GM23338 (cell line): ENCODE measurements at regions not wholly inside any gene's neighbourhood (a gene's known extent, or its start where the extent isn't known, plus 50 kb on each side); places are given as distances from the start of the nearest gene placed in this dataset.

ENCODE experiments used
- ATAC-seq: fragments of 200-7000 bp; cut with Tn5 transposase; 3 replicates; pipeline ENCODE4 v1.9.1; 2020
- DNase-seq: peaks from one replicate; pipeline ENCODE4 v3.0.0-alpha.2; 2015; ENCODE audit warnings: low spot score
- H2AFZ ChIP-seq: fragments of 200-600 bp; sonication (generic); 2 replicates; pipeline ENCODE4 v1.8.0; 2016; ENCODE audit warnings: antibody characterized with exemption, mild to moderate bottlenecking, moderate library complexity
- H3F3A ChIP-seq: fragments of 200-600 bp; sonication (generic); replicated peaks from 2 replicates; pipeline ENCODE4 v1.8.0; 2017; ENCODE audit warnings: antibody characterized with exemption, mixed run types, low read depth
- H3K27ac ChIP-seq: fragments of 200-600 bp; sonication (generic); 2 replicates; pipeline ENCODE4 v1.6.1; 2016; ENCODE audit warnings: low read depth
- H3K27me3 ChIP-seq: fragments of 200-600 bp; sonication (generic); 2 replicates; pipeline ENCODE4 v1.8.0; 2016; ENCODE audit warnings: mild to moderate bottlenecking, mixed run types, moderate library complexity; ENCODE audit not compliant: insufficient read depth
- H3K36me3 ChIP-seq: fragments of 200-600 bp; sonication (generic); 2 replicates; pipeline ENCODE4 v1.8.0; 2016; ENCODE audit warnings: mild to moderate bottlenecking; ENCODE audit not compliant: insufficient read depth
- H3K4me1 ChIP-seq: fragments of 200-600 bp; sonication (generic); 2 replicates; pipeline ENCODE4 v1.8.0; 2016; ENCODE audit warnings: mild to moderate bottlenecking, moderate library complexity; ENCODE audit not compliant: insufficient read depth
- H3K4me2 ChIP-seq: fragments of 200-600 bp; sonication (generic); 2 replicates; pipeline ENCODE4 v1.7.1; 2017; ENCODE audit warnings: mixed run types
- H3K4me3 ChIP-seq: fragments of 200-600 bp; sonication (generic); 2 replicates; pipeline ENCODE4 v1.6.1; 2016; ENCODE audit warnings: mixed run types
- H3K79me2 ChIP-seq: fragments of 200-600 bp; sonication (generic); replicated peaks from 2 replicates; pipeline ENCODE4 v1.8.0; 2017; ENCODE audit warnings: mild to moderate bottlenecking; ENCODE audit not compliant: insufficient read depth
- H3K9me2 ChIP-seq: fragments of 200-600 bp; sonication (generic); 2 replicates; pipeline ENCODE4 v1.8.0; 2017; ENCODE audit not compliant: insufficient read depth
- H4K20me1 ChIP-seq: fragments of 200-600 bp; sonication (generic); replicated peaks from 2 replicates; pipeline ENCODE4 v1.8.0; 2017; ENCODE audit warnings: mild to moderate bottlenecking; ENCODE audit not compliant: insufficient read depth
- H3K27ac Mint-ChIP-seq: 2 replicates; pipeline ENCODE4 v1.8.0; 2020; ENCODE audit warnings: inconsistent platforms, mild to moderate bottlenecking, moderate library complexity, mixed read lengths
- H3K27me3 Mint-ChIP-seq: 3 replicates; pipeline ENCODE4 v1.8.0; 2022; ENCODE audit warnings: low read depth, mild to moderate bottlenecking, moderate library complexity, mixed read lengths, inconsistent platforms; ENCODE audit not compliant: insufficient read depth, poor library complexity
- H3K36me3 Mint-ChIP-seq: 3 replicates; pipeline ENCODE4 v1.8.0; 2021; ENCODE audit warnings: low read depth, mild to moderate bottlenecking, inconsistent platforms, moderate library complexity, mixed read lengths
- H3K4me1 Mint-ChIP-seq: 3 replicates; pipeline ENCODE4 v1.8.0; 2020; ENCODE audit warnings: mild to moderate bottlenecking, inconsistent platforms, mixed read lengths
- H3K4me3 Mint-ChIP-seq: 3 replicates; pipeline ENCODE4 v1.8.0; 2021; ENCODE audit warnings: moderate library complexity, mild to moderate bottlenecking, inconsistent platforms, mixed read lengths
- H3K9me3 Mint-ChIP-seq: 3 replicates; pipeline ENCODE4 v1.8.0; 2020; ENCODE audit warnings: moderate library complexity, mild to moderate bottlenecking, inconsistent platforms, mixed read lengths
- CREB1 ChIP-seq: fragments of 250-450 bp; sonication (Bioruptor Pico); IDR thresholded peaks from 2 replicates; pipeline ENCODE4 v1.5.0; 2020; ENCODE audit warnings: low read depth, mild to moderate bottlenecking, moderate library complexity
- EZH2 ChIP-seq: fragments of 200-600 bp; sonication (generic); IDR thresholded peaks from one replicate; pipeline ENCODE4 v1.8.0; 2017; ENCODE audit warnings: antibody characterized with exemption, mild to moderate bottlenecking, low read depth; ENCODE audit not compliant: unreplicated experiment
- EZH2phosphoT487 ChIP-seq: fragments of 200-600 bp; sonication (generic); IDR thresholded peaks from one replicate; pipeline ENCODE4 v1.8.1; 2018; ENCODE audit warnings: antibody characterized with exemption; ENCODE audit not compliant: unreplicated experiment
- JUNB ChIP-seq: IDR thresholded peaks from one replicate; pipeline ENCODE4 v1.6.1; 2016; ENCODE audit warnings: antibody characterized with exemption; ENCODE audit not compliant: unreplicated experiment
- NANOG ChIP-seq: IDR thresholded peaks from 2 replicates; pipeline ENCODE4 v1.6.1; 2016; ENCODE audit warnings: antibody characterized with exemption, borderline replicate concordance
- POLR2AphosphoS5 ChIP-seq: IDR thresholded peaks from 2 replicates; pipeline ENCODE4 v1.6.1; 2016; ENCODE audit warnings: antibody characterized with exemption, low read depth
- STAT1 ChIP-seq: IDR thresholded peaks from one replicate; pipeline ENCODE4 v1.6.1; 2016; ENCODE audit warnings: antibody characterized with exemption; ENCODE audit not compliant: unreplicated experiment
- ZNF114 ChIP-seq: fragments of 250-450 bp; sonication (Bioruptor Pico); IDR thresholded peaks from 2 replicates; pipeline ENCODE4 v1.5.0; 2020; ENCODE audit warnings: mild to moderate bottlenecking, moderate library complexity
- ZNF331 ChIP-seq: fragments of 250-450 bp; sonication (Bioruptor Pico); IDR thresholded peaks from 2 replicates; pipeline ENCODE4 v1.5.0; 2020; ENCODE audit warnings: low read depth, mild to moderate bottlenecking, moderate library complexity
- TF ChIP-seq, protein P1 (sequence below): IDR thresholded peaks from one replicate; pipeline ENCODE4 v1.6.1; 2018; ENCODE audit warnings: antibody characterized with exemption; ENCODE audit not compliant: unreplicated experiment
- TF ChIP-seq, protein P2 (sequence below): fragments of 250-450 bp; sonication (Bioruptor Pico); IDR thresholded peaks from 2 replicates; pipeline ENCODE4 v1.5.0; 2020; ENCODE audit warnings: mild to moderate bottlenecking, moderate library complexity
- TF ChIP-seq, protein P3 (sequence below): IDR thresholded peaks from 2 replicates; pipeline ENCODE4 v1.6.1; 2016; ENCODE audit warnings: antibody characterized with exemption
- TF ChIP-seq, protein P4 (sequence below), 2 experiments: fragments of 200-600 bp in 1 of 2; sonication (generic) in 1 of 2; conservative IDR thresholded peaks; 2 replicates each; pipeline versions ENCODE4 v1.5.1 to v1.6.1; 2016 to 2017; ENCODE audit warnings: antibody characterized with exemption in 2 of 2, low read depth in 2 of 2, mild to moderate bottlenecking in 2 of 2, moderate library complexity in 1 of 2

DNA sequence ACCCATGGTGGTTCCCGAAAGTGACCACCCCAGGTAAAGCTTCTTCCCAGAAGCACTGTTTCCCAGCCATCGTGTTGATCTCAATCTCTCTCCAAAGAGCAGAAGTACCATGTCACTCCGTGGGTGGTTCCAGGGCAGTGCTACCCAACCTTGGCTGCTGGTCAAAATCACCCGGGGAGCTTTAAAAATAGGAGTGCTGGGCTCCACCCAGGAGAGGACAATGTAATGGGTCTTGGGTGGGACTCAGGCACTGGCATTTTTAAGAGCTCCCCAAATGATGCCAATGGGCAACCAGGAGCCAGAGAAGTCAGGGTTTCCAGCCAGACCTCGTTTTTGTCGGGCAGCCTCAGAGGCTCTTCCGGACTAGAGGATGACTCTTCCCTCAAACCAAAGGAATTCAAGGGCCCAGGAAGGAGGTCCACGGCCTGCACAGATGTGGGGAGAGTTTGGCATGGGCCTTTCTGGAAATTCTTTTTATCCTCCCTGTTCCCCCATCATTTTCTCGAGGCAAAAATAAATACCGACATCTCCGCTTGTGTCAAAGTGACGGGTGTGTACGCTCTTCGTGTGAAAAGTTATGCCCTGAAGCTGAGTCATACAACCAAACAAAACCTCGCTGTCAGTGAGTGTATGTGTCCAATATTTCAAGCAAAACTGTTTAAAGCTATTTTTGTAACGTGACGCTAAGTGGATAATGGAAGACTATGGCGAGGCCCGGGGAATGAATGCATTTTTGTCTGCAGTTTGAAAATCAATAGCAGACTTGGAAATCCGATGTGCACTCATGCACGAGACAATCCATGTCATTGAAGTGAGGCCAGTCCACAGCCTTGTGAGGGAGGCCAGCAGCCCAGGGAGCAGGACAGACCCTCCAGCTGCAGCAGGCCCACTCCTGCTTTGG, 364.1 kb downstream of the FOXL1 start:
- ATAC-seq: no peak
- TF ChIP-seq, protein P1, sequence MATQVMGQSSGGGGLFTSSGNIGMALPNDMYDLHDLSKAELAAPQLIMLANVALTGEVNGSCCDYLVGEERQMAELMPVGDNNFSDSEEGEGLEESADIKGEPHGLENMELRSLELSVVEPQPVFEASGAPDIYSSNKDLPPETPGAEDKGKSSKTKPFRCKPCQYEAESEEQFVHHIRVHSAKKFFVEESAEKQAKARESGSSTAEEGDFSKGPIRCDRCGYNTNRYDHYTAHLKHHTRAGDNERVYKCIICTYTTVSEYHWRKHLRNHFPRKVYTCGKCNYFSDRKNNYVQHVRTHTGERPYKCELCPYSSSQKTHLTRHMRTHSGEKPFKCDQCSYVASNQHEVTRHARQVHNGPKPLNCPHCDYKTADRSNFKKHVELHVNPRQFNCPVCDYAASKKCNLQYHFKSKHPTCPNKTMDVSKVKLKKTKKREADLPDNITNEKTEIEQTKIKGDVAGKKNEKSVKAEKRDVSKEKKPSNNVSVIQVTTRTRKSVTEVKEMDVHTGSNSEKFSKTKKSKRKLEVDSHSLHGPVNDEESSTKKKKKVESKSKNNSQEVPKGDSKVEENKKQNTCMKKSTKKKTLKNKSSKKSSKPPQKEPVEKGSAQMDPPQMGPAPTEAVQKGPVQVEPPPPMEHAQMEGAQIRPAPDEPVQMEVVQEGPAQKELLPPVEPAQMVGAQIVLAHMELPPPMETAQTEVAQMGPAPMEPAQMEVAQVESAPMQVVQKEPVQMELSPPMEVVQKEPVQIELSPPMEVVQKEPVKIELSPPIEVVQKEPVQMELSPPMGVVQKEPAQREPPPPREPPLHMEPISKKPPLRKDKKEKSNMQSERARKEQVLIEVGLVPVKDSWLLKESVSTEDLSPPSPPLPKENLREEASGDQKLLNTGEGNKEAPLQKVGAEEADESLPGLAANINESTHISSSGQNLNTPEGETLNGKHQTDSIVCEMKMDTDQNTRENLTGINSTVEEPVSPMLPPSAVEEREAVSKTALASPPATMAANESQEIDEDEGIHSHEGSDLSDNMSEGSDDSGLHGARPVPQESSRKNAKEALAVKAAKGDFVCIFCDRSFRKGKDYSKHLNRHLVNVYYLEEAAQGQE: no peak
- TF ChIP-seq STAT1 (no peak), ZNF331 (CRISPR knock-in tag) (no peak), EZH2phosphoT487 (no peak), JUNB (no peak), ZNF114 (no peak), EZH2 (no peak), CREB1 (no peak), POLR2AphosphoS5 (no peak), NANOG (no peak)
- TF ChIP-seq, protein P2, sequence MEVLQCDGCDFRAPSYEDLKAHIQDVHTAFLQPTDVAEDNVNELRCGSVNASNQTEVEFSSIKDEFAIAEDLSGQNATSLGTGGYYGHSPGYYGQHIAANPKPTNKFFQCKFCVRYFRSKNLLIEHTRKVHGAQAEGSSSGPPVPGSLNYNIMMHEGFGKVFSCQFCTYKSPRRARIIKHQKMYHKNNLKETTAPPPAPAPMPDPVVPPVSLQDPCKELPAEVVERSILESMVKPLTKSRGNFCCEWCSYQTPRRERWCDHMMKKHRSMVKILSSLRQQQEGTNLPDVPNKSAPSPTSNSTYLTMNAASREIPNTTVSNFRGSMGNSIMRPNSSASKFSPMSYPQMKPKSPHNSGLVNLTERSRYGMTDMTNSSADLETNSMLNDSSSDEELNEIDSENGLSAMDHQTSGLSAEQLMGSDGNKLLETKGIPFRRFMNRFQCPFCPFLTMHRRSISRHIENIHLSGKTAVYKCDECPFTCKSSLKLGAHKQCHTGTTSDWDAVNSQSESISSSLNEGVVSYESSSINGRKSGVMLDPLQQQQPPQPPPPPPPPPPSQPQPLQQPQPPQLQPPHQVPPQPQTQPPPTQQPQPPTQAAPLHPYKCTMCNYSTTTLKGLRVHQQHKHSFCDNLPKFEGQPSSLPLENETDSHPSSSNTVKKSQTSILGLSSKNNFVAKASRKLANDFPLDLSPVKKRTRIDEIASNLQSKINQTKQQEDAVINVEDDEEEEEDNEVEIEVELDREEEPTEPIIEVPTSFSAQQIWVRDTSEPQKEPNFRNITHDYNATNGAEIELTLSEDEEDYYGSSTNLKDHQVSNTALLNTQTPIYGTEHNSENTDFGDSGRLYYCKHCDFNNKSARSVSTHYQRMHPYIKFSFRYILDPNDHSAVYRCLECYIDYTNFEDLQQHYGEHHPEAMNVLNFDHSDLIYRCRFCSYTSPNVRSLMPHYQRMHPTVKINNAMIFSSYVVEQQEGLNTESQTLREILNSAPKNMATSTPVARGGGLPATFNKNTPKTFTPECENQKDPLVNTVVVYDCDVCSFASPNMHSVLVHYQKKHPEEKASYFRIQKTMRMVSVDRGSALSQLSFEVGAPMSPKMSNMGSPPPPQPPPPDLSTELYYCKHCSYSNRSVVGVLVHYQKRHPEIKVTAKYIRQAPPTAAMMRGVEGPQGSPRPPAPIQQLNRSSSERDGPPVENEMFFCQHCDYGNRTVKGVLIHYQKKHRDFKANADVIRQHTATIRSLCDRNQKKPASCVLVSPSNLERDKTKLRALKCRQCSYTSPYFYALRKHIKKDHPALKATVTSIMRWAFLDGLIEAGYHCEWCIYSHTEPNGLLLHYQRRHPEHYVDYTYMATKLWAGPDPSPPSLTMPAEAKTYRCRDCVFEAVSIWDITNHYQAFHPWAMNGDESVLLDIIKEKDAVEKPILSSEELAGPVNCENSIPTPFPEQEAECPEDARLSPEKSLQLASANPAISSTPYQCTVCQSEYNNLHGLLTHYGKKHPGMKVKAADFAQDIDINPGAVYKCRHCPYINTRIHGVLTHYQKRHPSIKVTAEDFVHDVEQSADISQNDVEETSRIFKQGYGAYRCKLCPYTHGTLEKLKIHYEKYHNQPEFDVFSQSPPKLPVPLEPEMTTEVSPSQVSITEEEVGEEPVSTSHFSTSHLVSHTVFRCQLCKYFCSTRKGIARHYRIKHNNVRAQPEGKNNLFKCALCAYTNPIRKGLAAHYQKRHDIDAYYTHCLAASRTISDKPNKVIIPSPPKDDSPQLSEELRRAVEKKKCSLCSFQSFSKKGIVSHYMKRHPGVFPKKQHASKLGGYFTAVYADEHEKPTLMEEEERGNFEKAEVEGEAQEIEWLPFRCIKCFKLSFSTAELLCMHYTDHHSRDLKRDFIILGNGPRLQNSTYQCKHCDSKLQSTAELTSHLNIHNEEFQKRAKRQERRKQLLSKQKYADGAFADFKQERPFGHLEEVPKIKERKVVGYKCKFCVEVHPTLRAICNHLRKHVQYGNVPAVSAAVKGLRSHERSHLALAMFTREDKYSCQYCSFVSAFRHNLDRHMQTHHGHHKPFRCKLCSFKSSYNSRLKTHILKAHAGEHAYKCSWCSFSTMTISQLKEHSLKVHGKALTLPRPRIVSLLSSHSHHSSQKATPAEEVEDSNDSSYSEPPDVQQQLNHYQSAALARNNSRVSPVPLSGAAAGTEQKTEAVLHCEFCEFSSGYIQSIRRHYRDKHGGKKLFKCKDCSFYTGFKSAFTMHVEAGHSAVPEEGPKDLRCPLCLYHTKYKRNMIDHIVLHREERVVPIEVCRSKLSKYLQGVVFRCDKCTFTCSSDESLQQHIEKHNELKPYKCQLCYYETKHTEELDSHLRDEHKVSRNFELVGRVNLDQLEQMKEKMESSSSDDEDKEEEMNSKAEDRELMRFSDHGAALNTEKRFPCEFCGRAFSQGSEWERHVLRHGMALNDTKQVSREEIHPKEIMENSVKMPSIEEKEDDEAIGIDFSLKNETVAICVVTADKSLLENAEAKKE (CRISPR knock-in tag): no peak
- TF ChIP-seq, protein P3, sequence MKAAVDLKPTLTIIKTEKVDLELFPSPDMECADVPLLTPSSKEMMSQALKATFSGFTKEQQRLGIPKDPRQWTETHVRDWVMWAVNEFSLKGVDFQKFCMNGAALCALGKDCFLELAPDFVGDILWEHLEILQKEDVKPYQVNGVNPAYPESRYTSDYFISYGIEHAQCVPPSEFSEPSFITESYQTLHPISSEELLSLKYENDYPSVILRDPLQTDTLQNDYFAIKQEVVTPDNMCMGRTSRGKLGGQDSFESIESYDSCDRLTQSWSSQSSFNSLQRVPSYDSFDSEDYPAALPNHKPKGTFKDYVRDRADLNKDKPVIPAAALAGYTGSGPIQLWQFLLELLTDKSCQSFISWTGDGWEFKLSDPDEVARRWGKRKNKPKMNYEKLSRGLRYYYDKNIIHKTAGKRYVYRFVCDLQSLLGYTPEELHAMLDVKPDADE: no peak
- TF ChIP-seq, protein P4, sequence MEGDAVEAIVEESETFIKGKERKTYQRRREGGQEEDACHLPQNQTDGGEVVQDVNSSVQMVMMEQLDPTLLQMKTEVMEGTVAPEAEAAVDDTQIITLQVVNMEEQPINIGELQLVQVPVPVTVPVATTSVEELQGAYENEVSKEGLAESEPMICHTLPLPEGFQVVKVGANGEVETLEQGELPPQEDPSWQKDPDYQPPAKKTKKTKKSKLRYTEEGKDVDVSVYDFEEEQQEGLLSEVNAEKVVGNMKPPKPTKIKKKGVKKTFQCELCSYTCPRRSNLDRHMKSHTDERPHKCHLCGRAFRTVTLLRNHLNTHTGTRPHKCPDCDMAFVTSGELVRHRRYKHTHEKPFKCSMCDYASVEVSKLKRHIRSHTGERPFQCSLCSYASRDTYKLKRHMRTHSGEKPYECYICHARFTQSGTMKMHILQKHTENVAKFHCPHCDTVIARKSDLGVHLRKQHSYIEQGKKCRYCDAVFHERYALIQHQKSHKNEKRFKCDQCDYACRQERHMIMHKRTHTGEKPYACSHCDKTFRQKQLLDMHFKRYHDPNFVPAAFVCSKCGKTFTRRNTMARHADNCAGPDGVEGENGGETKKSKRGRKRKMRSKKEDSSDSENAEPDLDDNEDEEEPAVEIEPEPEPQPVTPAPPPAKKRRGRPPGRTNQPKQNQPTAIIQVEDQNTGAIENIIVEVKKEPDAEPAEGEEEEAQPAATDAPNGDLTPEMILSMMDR (conservative IDR thresholded peaks at IDR 0.05; ENCODE audit: low read depth in 2 of 2): no peak

More for the DNA sequence above, 364.1 kb downstream of the FOXL1 start:
- DNase-seq: no peak
- no peak overlapping the region for H3K27ac Mint-ChIP-seq
- no peaks in the 10 kb centered on the region for H4K20me1 ChIP-seq
- no peaks in the 10 kb centered on the region for H3F3A ChIP-seq
- no peaks in the 10 kb centered on the region for H3K79me2 ChIP-seq
- no peaks in the 10 kb centered on the region for H3K27me3 ChIP-seq
- no peak overlapping the region for H3K4me3 ChIP-seq
- H3K4me1 Mint-ChIP-seq: peaks cover 5% of the 10 kb centered on the region; the same call in 2 of the 3 replicates
- no peak overlapping the region for H3K27ac ChIP-seq
- no peaks in the 10 kb centered on the region; the same call in 2 of the 3 replicates for H3K36me3 Mint-ChIP-seq
- H3K4me3 Mint-ChIP-seq: no peak overlapping the region
- no peaks in the 10 kb centered on the region for H3K36me3 ChIP-seq
- no peak overlapping the region for H2AFZ ChIP-seq
- H3K4me2 ChIP-seq: no peak overlapping the region
- peaks cover 2% of the 10 kb centered on the region for H3K27me3 Mint-ChIP-seq
- no peaks in the 10 kb centered on the region for H3K4me1 ChIP-seq
- H3K9me2 ChIP-seq: no peaks in the 10 kb centered on the region
- H3K9me3 Mint-ChIP-seq: peaks cover 12% of the 10 kb centered on the region
